Osteoblast (primary cell): ENCODE measurements at regions not wholly inside any gene's neighbourhood (a gene's known extent, or its start where the extent isn't known, plus 50 kb on each side); places are given as distances from the start of the nearest gene placed in this dataset.
"Not testable (repeated sequence)": the region's sequence is repeated elsewhere in the genome, so short reads cannot be mapped to it uniquely, and the experiment has no call there.

Experiments
- DNase-seq: peaks from one replicate; pipeline ENCODE4 v3.0.0; 2011; ENCODE audit warnings: low spot score, mixed read lengths; ENCODE audit not compliant: insufficient read length; ENCODE audit errors: missing footprints
- H2AFZ ChIP-seq: 2 replicates; pipeline ENCODE4 v1.6.0; 2011; ENCODE audit warnings: mild to moderate bottlenecking, low read length
- H3K27ac ChIP-seq: 2 replicates; pipeline ENCODE4 v1.5.1; 2011; ENCODE audit warnings: mild to moderate bottlenecking, low read depth, low read length, moderate library complexity
- H3K27me3 ChIP-seq: 2 replicates; pipeline ENCODE4 v1.6.0; 2012; ENCODE audit warnings: mild to moderate bottlenecking, control low read depth, inconsistent platforms, low read length, moderate library complexity; ENCODE audit not compliant: insufficient read depth
- H3K36me3 ChIP-seq: 2 replicates; pipeline ENCODE4 v1.5.1; 2011; ENCODE audit warnings: mild to moderate bottlenecking, low read length, control low read depth, moderate library complexity; ENCODE audit not compliant: insufficient read depth
- H3K4me1 ChIP-seq: 2 replicates; pipeline ENCODE4 v1.5.1; 2011; ENCODE audit warnings: mild to moderate bottlenecking, low read length, control low read depth, moderate library complexity; ENCODE audit not compliant: insufficient read depth
- H3K4me2 ChIP-seq: 2 replicates; pipeline ENCODE4 v1.6.0; 2011; ENCODE audit warnings: mild to moderate bottlenecking, low read length; ENCODE audit not compliant: insufficient read depth
- H3K4me3 ChIP-seq: fragments of 200-600 bp; sonication (generic); 3 replicates; pipeline ENCODE4 v1.5.1; 2012; ENCODE audit warnings: mild to moderate bottlenecking, low read length, inconsistent platforms; ENCODE audit not compliant: insufficient read depth
- H3K79me2 ChIP-seq: 2 replicates; pipeline ENCODE4 v1.6.0; 2012; ENCODE audit warnings: mild to moderate bottlenecking, low read length, control low read depth, inconsistent platforms; ENCODE audit not compliant: insufficient read depth
- H3K9me3 ChIP-seq: 2 replicates; pipeline ENCODE4 v1.5.1; 2011; ENCODE audit warnings: low read depth, low read length, control low read depth
- H4K20me1 ChIP-seq: 2 replicates; pipeline ENCODE4 v1.6.0; 2012; ENCODE audit warnings: mild to moderate bottlenecking, low read length, control low read depth; ENCODE audit not compliant: insufficient read depth
- CTCF ChIP-seq: IDR thresholded peaks from 2 replicates; pipeline ENCODE4 v1.5.1; 2011; ENCODE audit warnings: mild to moderate bottlenecking, low read depth, low read length, moderate library complexity; ENCODE audit errors: extremely low read depth

GRCh38 chr1:240722788-240723187 is 110.8 kb upstream of the GREM2 start:
- H3K4me2 ChIP-seq: no peak overlapping the region
- no peaks in the 10 kb centered on the region for H3K27me3 ChIP-seq
- no peaks in the 10 kb centered on the region for H3K36me3 ChIP-seq
- no peaks in the 10 kb centered on the region for H3K79me2 ChIP-seq
- H4K20me1 ChIP-seq: no peaks in the 10 kb centered on the region
- no peak overlapping the region for H3K27ac ChIP-seq
- TF ChIP-seq CTCF: no peak
- no peaks in the 10 kb centered on the region for H3K4me1 ChIP-seq
- H3K9me3 ChIP-seq: no peaks in the 10 kb centered on the region
- no peak overlapping the region for H3K4me3 ChIP-seq
- no peak overlapping the region for H2AFZ ChIP-seq
- no peak for DNase-seq

DNA sequence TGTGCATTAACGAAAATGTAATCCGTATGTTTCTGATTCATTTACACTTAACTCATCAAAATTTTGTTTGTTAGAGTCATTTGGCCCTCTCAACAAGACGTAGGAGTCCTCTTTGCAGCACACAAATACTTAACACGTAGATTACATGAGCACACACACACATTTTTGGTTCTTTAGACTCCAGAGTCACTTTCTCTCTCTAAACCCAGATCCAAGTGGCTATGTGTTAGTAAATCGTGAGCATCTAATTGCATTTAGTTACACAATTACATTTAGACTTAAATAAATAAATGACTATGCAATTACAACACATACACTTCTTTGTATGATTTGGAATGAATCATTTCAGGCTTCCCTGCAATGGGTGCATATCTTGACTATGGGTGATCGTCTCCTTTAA is 109.0 kb upstream of the GREM2 start:
- DNase-seq: no peak
- Histone ChIP-seq H2AFZ (no peak overlapping the region), H3K36me3 (no peaks in the 10 kb centered on the region), H4K20me1 (no peaks in the 10 kb centered on the region), H3K79me2 (no peaks in the 10 kb centered on the region), H3K4me3 (no peak overlapping the region), H3K4me2 (no peak overlapping the region), H3K4me1 (no peaks in the 10 kb centered on the region), H3K27ac (no peak overlapping the region), H3K27me3 (no peaks in the 10 kb centered on the region), H3K9me3 (no peaks in the 10 kb centered on the region)
- no peak for TF ChIP-seq CTCF

DNA sequence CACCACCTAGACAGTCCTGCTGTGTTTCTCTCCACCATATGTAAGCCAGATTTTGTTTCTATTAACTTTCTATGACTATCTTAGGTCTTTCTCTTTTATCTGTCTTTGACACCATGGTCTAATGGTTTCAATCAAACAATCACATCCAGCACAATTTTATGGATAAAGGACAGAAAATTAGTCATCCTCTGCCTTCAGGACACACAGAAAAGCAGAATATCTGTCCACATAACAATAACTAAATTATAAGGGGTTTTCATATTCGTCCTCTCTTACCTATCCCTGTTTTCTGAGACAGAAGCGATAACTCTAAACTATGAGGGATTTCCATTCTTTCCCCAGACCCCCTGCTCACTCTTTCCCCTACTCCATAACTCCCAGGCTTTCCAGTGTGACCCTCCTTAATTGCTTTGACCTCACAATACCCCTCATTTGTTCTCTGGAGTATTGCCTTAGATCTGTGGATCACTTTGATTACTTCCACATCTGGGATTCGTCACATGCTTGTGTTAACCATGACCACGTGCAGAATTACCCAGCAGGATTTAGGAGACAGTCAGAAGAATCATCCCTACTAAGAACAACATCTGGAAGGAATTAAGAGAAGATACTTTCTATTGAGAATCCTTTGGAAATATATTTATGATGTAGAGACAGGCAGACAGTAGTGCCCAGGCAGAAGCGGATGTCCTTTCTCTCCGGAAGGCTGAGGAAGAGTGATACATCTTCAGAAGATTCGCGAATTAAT is 108.2 kb upstream of the GREM2 start:
- Histone ChIP-seq H3K27ac (no peak overlapping the region), H3K4me1 (no peaks in the 10 kb centered on the region), H3K4me3 (no peak overlapping the region), H3K27me3 (no peaks in the 10 kb centered on the region), H3K9me3 (no peaks in the 10 kb centered on the region), H3K4me2 (no peak overlapping the region), H4K20me1 (no peaks in the 10 kb centered on the region), H2AFZ (no peak overlapping the region), H3K36me3 (no peaks in the 10 kb centered on the region), H3K79me2 (no peaks in the 10 kb centered on the region)
- DNase-seq: peak; percentile 70
- no peak for TF ChIP-seq CTCF

DNA sequence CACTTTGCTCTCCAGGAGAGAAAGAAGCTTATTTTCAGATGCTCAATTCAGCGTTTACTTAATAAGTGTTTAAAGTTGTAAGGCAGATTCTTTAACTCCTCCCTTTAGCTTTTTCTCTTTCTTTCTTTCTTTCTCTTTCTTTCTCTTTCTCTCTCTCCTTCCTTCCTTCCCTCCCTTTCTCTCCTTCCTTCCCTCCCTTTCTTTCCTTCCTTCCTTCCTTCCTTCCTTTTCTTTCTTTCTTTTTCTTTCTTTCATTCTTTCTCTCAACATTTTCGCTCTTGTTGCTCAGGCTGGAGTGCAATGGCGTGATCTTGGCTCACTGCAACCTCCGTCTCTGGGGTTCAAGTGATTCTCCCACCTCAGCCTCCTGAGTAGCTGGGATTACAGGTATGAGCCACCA is 104.6 kb upstream of the GREM2 start:
- DNase-seq, H3K27me3 ChIP-seq, H4K20me1 ChIP-seq, H3K36me3 ChIP-seq, H3K4me1 ChIP-seq, H2AFZ ChIP-seq, H3K4me2 ChIP-seq, H3K4me3 ChIP-seq, H3K79me2 ChIP-seq, H3K9me3 ChIP-seq, H3K27ac ChIP-seq: not testable (repeated sequence)
